ENCODE measurements at regions not wholly inside any gene's neighbourhood (a gene's known extent, or its start where the extent isn't known, plus 50 kb on each side); places are given as distances from the start of the nearest gene placed in this dataset.

GRCh38 chr2:136373841-136374240, 255.9 kb upstream of the CXCR4 start:
- no peak for DNase-seq (ENCODE audit: low read depth)

DNA sequence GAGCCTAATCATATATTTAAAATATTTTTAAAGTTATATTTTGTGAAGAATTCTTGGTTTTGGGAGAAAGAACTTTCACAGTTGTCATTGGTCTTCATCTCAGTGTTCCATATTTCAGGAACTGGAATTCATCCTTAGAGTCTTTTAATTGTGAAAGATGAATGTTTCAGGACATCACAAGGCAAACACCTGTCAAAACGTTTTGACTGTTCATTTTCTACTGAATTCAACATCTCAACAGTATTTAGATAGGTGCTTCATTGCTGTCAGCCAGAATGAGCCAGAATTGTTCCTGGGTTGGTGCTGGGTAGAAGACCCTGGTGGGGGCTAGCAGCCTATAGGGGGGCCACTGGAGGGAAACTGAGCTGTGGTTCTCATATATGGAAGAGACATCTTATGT, 255.1 kb upstream of the CXCR4 start:
- DNase-seq (ENCODE audit: low read depth): no peak

GRCh38 chr2:136363900-136364299, 246.0 kb upstream of the CXCR4 start:
- no peak for DNase-seq (ENCODE audit: low read depth)

DNA sequence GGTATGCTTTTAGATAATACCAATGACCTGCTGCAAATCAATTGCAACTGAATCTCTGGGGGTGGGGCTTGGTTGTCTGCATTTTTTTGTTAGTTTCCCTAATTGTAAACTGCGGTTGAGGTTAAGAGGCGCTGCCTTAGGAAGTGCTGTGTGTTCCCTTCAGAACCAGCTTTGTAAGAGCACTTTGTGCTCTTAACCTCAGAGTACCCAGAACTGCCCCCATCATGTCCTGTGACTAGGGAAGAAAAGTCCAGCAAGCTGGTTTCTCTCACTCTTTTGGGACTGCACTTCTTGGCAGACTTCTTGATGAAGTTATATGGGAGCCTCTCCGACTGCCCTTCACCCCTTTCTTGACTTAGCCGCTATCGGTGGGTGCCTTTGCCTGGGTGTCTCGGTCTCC, 245.5 kb upstream of the CXCR4 start:
- DNase-seq (ENCODE audit: low read depth): no peak

DNA sequence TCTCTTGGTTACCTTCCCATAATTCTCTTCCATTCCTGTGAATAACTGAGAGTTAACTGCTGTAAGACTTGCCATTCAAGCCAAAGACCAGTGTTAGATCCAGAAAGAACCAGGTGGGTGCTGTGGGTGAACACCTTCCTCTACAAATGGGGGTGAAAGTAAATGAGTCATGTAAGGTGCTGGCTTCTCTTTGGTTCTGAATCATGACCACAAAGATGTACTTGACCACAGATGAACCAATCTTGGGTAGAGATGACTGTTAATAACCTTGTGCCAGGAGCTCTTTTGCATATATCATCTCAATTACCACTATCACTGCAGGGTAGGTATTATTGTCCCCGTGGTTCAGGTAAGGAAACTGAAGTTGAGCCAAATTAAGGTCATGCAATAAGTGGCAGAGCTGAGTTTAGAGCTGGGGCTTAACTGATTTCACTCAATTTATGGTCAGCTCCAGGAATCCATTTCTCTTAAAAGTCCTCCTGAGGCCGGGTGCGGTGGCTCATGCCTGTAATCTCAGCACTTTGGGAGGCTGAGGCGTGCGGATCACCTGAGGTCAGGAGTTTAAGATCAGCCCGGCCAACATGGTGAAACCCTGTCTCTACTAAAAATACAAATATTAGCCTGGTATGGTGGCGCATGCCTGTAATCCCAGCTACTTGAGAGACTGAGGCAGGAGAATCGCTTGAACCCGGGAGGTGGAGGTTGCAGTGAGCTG, 244.9 kb upstream of the CXCR4 start:
- peak; percentile 9 for DNase-seq (ENCODE audit: low read depth)

GRCh38 chr2:136361521-136361920, 243.6 kb upstream of the CXCR4 start:
- no peak for DNase-seq (ENCODE audit: low read depth)

DNA sequence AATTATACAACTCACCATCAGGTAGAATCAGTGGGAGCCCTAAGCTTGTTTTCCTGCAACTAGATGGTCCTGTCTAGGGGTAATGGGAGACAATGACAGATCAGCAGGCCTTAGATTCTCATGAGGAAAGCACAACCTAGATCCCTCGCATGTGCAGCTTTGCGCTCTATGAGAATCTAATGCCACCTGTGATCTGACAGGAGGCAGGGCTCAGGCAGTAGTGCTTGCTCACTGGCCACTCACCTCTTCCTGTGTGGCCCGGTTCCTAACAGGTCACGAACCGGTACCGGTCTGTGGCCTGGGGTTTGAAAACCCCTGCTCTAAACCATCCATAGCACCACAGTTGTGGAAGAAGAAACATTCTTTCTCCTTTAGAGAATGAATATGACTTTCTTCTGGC, 242.8 kb upstream of the CXCR4 start:
- no peak for DNase-seq (ENCODE audit: low read depth)

GRCh38 chr2:136359121-136359965, 241.4 kb upstream of the CXCR4 start:
- DNase-seq (ENCODE audit: low read depth): no peak

DNA sequence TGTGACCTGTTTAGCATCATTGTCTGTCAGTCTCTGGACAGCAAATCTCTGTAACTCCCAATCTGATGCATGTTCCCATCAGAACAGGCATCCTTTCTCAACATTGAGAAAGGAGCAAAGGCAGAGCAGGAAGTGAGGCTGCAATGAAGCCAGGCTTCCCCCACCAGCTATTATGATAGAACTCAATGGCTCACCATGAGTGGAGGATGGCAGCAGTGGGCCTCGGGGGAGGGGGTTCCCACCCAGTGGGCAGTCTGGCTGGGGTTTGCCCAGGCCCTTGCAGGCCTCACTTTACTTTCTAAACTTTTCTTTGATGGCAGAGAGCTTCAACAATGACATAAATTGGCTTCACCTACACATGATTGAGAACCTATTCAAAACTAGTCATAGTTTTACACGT, 240.6 kb upstream of the CXCR4 start:
- DNase-seq (ENCODE audit: low read depth): no peak

DNA sequence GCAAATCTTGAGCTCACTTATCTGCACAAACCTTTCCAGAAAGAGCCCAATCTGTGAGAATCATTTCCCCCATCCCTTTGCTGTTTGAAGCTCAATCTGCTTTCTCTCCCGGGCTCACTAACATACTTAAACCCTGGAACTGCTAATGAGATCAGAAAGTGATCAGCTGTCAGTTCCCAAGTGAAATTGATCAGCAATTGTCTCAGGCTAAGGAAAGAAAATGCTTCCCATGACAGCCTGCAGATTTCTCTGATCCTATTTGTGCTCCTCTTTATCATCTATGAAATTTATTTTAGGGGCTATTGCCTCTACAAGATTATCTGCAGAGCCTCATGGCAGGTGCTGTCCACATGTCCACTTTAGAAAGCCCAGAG, 239.0 kb upstream of the CXCR4 start:
- DNase-seq (ENCODE audit: low read depth): no peak

DNA sequence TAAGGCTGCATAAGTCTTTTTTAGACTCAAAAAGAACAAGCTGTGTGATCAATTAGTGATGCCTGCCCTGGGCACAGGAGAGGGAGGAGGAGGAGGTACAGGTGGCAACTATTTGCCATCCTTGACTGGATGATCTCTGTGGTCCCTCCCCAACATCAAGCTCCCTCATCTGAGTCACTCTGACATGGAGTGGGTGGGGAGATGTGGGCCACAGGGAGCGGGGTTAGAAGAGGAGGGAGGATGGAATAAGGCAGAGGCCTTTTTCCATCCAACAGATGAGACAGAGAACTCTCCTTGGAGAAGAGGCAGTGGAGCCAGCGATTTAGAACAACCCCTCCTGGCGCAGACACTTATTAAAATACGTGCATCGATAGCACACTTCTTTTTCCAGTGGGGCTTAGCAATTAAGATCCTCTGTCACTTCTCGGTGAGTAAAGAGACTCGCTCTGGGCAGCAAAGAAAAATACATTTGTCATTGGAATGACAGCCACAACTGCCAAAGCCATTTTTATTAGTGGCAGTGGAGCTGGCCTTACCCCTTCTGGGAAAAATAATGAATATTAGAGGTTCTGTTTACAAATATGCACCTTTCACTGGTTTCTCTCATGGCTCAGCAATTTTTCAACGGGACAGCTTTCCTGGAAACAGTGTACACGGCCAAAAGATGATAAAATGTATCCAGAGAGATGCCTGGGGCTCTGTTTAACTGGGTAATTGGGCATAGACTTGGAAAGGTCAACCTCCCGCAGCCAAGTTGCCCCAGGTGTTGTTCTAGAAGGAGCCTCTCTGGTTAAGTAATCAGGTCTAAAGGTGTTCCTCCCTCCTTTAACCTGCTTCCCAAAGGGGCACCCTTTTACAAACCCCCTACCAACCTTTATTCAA, 238.4 kb upstream of the CXCR4 start:
- DNase-seq (ENCODE audit: low read depth): no peak

- DNase-seq (ENCODE audit: low read depth): no peak
These were observed 233.7 kb upstream of the CXCR4 start for GRCh38 chr2:136351684-136352083.

DNA sequence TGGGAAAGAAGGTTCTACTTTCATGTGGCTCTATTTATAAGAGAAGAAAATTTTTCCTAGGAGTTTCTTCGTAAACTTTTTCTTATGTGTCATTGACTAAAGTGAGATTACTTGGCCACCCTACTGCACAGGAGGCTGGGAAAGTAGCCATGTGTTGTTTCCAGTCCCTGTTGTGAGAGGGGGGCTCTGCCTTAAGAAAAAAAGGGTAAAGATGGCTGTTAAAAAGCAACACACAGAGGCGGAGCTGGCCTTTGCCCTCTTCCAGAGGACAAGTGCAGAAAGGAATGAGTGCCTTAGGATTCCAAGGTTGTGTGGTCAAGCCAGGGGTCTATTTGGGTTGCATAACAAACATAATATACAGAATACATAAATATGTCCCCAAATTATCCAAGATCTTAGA, 230.0 kb upstream of the CXCR4 start:
- no peak for DNase-seq (ENCODE audit: low read depth)

- DNase-seq (ENCODE audit: low read depth): no peak
These were observed 226.4 kb upstream of the CXCR4 start for GRCh38 chr2:136344339-136344738.

- no peak for DNase-seq (ENCODE audit: low read depth)
These were observed 224.2 kb upstream of the CXCR4 start for GRCh38 chr2:136342138-136342537.

DNA sequence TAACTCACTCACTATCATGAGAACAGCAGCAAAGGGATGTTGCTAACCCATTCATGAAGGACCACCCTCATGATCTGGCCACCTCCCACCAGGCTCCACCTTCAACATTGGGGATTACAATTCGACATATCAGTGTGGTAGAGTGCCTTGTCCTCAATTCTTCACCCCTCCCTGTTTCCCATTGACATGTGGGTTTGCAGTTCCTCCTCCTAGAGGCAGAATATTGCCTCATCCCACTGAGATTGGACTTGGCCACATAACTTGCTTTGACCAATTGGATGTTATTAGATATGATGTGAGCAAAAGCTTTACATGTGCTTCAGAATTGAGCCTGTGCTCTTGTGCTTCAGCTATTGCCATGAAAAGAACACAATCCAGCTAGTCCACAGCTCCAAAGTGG, 217.0 kb upstream of the CXCR4 start:
- no peak for DNase-seq (ENCODE audit: low read depth)

DNA sequence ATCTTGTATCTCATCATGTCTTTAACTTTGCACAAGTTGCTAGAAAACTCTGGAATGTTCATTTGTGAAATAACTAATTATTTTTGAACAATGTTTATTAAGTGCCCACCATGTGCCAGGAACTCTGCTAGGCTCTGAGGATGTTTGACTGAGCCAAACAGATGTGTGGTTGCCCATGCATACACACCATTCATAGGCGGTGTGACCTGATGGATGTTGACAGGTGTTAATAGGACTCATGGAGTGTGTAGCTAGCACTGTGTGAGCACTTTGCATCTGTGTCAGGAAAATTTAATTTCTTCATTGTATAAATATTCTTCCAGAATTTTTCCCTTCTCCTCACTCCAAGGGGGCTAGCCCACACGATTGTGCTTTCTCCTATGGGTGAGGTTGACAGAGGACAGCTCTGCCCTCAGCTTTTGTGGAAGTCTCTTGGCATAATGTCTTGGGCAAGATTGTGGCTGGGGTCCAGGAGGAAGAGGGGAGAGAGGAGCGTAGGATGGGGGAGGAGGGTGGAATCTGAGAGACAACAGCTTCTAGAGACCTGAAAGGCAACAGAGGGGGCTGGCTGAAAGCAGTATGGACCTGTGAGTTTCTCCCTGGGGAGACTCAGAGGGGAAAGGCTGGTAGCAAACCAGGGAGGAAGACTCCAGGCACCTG, 214.6 kb upstream of the CXCR4 start:
- DNase-seq (ENCODE audit: low read depth): no peak

DNA sequence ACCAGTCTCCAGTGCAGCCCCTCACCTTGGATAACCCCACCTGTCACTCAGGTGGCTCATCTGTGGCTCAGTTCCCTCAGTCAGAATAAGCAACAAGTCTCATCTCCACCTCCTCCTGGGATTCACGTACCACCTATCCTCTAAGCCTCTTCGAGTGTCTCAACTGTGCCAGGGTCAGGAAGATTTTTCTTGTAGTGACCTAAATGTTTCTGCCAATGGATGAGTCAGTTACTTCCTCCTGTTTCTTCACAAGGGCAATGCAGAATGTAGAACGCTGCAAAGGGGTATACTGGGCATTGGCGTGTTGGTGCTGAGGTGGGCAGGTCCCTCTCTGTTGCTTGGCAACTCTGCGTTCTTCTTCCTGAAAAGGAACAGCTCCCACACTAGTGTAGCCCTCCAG, 213.3 kb upstream of the CXCR4 start:
- no peak for DNase-seq (ENCODE audit: low read depth)

DNA sequence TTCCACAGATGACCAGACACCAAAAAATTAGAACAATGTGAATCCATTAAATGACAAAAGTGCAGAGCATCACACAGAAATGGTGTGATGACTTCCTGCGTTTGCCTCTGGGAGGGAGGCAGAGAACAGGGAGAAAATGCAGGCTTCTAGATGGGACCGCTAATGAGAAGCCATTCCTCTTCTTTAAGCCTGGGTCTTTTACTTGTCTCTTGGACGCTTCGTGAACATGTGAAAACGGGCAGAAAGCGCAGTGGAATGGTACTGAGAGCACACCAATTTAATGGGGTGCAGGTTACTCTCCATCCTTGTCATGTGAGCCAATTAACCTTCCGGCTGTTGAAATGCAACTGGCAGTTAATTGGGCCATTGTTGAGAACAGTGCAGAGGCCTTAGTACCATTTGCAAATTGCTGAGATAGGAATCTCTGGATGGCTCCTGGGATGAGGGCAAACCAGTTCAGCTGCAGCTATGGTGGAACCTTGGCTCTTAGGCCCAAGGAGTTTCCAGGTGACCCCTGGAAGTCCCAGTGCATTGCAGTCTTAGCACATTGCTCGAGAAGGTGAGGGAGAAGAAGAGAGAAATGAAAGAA, 210.4 kb upstream of the CXCR4 start:
- DNase-seq (ENCODE audit: low read depth): no peak

DNA sequence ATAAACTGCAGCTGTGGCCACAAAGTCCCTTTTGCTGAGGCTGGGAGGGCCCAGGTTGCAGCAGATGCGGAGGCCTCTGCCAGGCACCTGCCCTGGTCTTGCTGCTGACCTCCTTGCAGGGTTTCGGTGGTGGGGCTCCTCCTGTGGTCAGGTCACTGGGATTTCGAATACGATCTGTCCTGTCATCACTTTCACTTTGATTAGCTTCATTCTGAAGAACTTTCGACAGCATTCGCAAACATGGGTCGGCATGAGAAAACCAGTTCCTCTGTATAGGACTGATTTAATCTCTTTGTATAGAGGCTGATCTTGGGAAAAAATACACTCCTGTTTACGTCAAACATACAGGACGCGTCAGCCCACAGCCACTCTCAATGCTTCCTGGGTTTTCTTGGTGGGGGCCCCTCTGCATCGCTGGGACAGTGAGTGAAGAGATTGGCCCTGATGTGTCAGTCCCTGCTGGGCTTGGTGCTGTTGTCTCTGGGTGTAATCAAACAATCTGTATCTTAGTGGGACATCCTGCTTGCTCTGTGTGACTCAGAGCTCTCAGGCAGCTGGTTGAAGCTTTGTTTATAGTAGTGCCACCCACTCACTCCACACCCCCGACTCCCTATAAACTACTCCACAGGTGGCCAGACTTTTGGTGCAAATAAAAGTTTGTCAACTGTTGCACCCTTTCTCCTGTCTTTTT, 209.4 kb upstream of the CXCR4 start:
- peak; percentile 57 for DNase-seq (ENCODE audit: low read depth)

DNA sequence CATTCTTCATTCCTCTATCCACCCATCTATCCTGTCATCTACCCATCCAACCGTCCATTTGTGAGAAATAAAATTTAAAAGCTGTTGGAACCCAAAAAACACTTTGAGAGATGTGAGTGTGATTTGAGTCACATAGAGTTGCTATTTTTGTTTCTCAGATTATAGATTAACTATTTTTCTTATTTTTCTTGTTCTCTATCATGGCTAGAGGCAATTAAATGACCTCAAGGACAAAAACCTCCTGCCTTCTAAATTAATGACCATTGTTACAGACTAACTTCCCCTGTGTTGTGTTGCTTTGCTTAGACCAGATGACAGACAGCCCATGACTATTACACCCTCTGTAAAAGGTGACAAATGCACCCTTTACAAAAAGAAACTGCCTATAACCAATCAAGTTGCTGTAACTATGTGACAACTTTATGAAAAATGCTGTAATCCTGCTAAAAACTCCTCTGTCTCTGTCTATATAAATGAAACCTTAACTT, 207.9 kb upstream of the CXCR4 start:
- DNase-seq (ENCODE audit: low read depth): no peak

Measured in stimulated activated CD4-positive, alpha-beta T cell treated with anti-CD3 and anti-CD28 coated beads, Interleukin-2, amount 100 ng/mL, for 4 hours (primary cell).